Fibroblast of lung (primary cell): ENCODE measurements at regions not wholly inside any gene's neighbourhood (a gene's known extent, or its start where the extent isn't known, plus 50 kb on each side); places are given as distances from the start of the nearest gene placed in this dataset.

ENCODE experiments used
- EZH2 ChIP-seq: IDR thresholded peaks from 2 replicates; pipeline ENCODE4 v1.5.1; 2012; ENCODE audit warnings: low read length, control low read depth, mild to moderate bottlenecking; ENCODE audit errors: missing control alignments
- TF ChIP-seq, protein P1 (sequence below), 2 donors: IDR thresholded peaks in 1 of 2; conservative IDR thresholded peaks in 1 of 2; 1 replicate in 1 of 2; 2 replicates in 1 of 2; pipeline ENCODE4 v1.5.1; 2011 to 2012; ENCODE audit warnings: low read length in 2 of 2, control low read depth in 1 of 2, inconsistent platforms in 1 of 2, low read depth in 1 of 2, mild to moderate bottlenecking in 1 of 2

- TF ChIP-seq, protein P1, sequence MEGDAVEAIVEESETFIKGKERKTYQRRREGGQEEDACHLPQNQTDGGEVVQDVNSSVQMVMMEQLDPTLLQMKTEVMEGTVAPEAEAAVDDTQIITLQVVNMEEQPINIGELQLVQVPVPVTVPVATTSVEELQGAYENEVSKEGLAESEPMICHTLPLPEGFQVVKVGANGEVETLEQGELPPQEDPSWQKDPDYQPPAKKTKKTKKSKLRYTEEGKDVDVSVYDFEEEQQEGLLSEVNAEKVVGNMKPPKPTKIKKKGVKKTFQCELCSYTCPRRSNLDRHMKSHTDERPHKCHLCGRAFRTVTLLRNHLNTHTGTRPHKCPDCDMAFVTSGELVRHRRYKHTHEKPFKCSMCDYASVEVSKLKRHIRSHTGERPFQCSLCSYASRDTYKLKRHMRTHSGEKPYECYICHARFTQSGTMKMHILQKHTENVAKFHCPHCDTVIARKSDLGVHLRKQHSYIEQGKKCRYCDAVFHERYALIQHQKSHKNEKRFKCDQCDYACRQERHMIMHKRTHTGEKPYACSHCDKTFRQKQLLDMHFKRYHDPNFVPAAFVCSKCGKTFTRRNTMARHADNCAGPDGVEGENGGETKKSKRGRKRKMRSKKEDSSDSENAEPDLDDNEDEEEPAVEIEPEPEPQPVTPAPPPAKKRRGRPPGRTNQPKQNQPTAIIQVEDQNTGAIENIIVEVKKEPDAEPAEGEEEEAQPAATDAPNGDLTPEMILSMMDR (conservative IDR thresholded peaks at IDR 0.05 in 1 of 2, IDR thresholded peaks at IDR 0.05 in 1 of 2; ENCODE audit: low read depth in 1 of 2, low read length in 2 of 2) = no peak
- no peak for TF ChIP-seq EZH2
Measured at GRCh38 chr20:63070301-63070625, 63.5 kb upstream of the BHLHE23 start.
